Kidney (tissue), 13 donors: ENCODE measurements at regions not wholly inside any gene's neighbourhood (a gene's known extent, or its start where the extent isn't known, plus 50 kb on each side); places are given as distances from the start of the nearest gene placed in this dataset.

Experiments
- DNase-seq, 5 donors: peaks; one replicate each; pipeline ENCODE4 v3.0.0-alpha.2; 2013 to 2020
- FAIRE-seq: peaks from 2 replicates; lab custom pipeline; 2012; peaks lifted over from hg19 to GRCh38; lab: Jason Lieb, UNC
- H3K27ac ChIP-seq, 2 donors: one replicate each; pipeline ENCODE4 v1.7.0; 2013; ENCODE audit warnings: low read depth in 2 of 2, low read length in 2 of 2, inconsistent platforms in 1 of 2
- H3K27me3 ChIP-seq: one replicate; pipeline ENCODE4 v1.7.1; 2013; ENCODE audit warnings: low read length, inconsistent platforms; ENCODE audit not compliant: control insufficient read depth, insufficient read depth
- H3K36me3 ChIP-seq, 3 donors: one replicate each; pipeline versions ENCODE4 v1.7.0 to v1.7.1; 2013; ENCODE audit warnings: low read length in 3 of 3, control low read depth in 1 of 3, inconsistent platforms in 1 of 3; ENCODE audit not compliant: insufficient read depth in 3 of 3, control insufficient read depth in 2 of 3
- H3K4me1 ChIP-seq, 3 donors: one replicate each; pipeline versions ENCODE4 v1.7.0 to v1.7.1; 2013; ENCODE audit warnings: low read length in 3 of 3, inconsistent platforms in 1 of 3, low read depth in 1 of 3; ENCODE audit not compliant: control insufficient read depth in 2 of 3, insufficient read depth in 2 of 3
- H3K4me3 ChIP-seq, 3 donors: one replicate each; pipeline versions ENCODE4 v1.7.0 to v1.8.1; 2013; ENCODE audit warnings: low read length in 3 of 3, control low read depth in 1 of 3, inconsistent platforms in 1 of 3
- H3K9ac ChIP-seq, 3 donors: one replicate each; pipeline versions ENCODE4 v1.7.0 to v1.7.1; 2013; ENCODE audit warnings: low read length in 3 of 3, control low read depth in 1 of 3, inconsistent platforms in 1 of 3
- H3K9me3 ChIP-seq, 3 donors: one replicate each; pipeline versions ENCODE4 v1.7.0 to v1.7.1; 2013; ENCODE audit warnings: low read length in 3 of 3, control low read depth in 1 of 3, inconsistent platforms in 1 of 3; ENCODE audit not compliant: control insufficient read depth in 2 of 3, insufficient read depth in 1 of 3
- intact Hi-C: fragments of 100-400 bp; cut with DNase I; formaldehyde crosslinking; loops from one replicate; pipeline ENCODE4 v1.11.1; 2022
- TF ChIP-seq, protein P1 (sequence below): IDR thresholded peaks from 3 replicates; pipeline ENCODE4 v1.5.1; 2012; ENCODE audit warnings: mild to moderate bottlenecking, moderate library complexity, borderline replicate concordance; ENCODE audit not compliant: insufficient read depth; ENCODE audit errors: extremely low read depth
- donor health status: control.
- donor health status: control.
- donor health status: control.
- donor health status: control.
- donor health status: control.
- donor health status: DM: yes; HTN: yes; CAD: no.
- donor health status: Normal renal cell carcinoma (clear cell type).

DNA sequence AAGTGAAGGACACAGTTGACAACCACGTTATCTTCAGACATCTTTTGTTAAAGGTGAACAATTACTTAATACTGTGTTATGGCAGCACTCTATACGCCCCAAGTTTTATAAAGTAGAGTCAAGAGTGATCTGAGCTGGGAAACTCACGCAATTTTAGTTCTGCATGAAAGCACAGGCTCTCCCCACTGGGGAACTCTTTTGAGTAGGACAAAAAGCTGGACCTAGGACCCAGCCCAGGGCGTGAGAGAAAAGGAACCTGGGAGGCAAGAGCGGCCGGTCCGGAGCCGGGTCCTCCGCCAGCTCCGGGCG, 152.6 kb upstream of the SLC4A4 start:
- H3K36me3 ChIP-seq: no peaks in the 10 kb centered on the region
- H3K4me3 ChIP-seq: peak overlapping the region; percentile 46 to 59 (median 53)
- H3K27me3 ChIP-seq: no peaks in the 10 kb centered on the region
- H3K4me1 ChIP-seq: peaks cover 0 to 8% (median 5%) of the 10 kb centered on the region in 3 donors
- intact Hi-C loops: no loop called here
- no peaks in the 10 kb centered on the region for H3K9me3 ChIP-seq
- peak overlapping the region in 2 of 3 donors; percentile 37 to 43 for H3K9ac ChIP-seq
- no peak overlapping the region for H3K27ac ChIP-seq
- FAIRE-seq: no peak
- DNase-seq: no peak
- TF ChIP-seq, protein P1, sequence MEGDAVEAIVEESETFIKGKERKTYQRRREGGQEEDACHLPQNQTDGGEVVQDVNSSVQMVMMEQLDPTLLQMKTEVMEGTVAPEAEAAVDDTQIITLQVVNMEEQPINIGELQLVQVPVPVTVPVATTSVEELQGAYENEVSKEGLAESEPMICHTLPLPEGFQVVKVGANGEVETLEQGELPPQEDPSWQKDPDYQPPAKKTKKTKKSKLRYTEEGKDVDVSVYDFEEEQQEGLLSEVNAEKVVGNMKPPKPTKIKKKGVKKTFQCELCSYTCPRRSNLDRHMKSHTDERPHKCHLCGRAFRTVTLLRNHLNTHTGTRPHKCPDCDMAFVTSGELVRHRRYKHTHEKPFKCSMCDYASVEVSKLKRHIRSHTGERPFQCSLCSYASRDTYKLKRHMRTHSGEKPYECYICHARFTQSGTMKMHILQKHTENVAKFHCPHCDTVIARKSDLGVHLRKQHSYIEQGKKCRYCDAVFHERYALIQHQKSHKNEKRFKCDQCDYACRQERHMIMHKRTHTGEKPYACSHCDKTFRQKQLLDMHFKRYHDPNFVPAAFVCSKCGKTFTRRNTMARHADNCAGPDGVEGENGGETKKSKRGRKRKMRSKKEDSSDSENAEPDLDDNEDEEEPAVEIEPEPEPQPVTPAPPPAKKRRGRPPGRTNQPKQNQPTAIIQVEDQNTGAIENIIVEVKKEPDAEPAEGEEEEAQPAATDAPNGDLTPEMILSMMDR: no peak

DNA sequence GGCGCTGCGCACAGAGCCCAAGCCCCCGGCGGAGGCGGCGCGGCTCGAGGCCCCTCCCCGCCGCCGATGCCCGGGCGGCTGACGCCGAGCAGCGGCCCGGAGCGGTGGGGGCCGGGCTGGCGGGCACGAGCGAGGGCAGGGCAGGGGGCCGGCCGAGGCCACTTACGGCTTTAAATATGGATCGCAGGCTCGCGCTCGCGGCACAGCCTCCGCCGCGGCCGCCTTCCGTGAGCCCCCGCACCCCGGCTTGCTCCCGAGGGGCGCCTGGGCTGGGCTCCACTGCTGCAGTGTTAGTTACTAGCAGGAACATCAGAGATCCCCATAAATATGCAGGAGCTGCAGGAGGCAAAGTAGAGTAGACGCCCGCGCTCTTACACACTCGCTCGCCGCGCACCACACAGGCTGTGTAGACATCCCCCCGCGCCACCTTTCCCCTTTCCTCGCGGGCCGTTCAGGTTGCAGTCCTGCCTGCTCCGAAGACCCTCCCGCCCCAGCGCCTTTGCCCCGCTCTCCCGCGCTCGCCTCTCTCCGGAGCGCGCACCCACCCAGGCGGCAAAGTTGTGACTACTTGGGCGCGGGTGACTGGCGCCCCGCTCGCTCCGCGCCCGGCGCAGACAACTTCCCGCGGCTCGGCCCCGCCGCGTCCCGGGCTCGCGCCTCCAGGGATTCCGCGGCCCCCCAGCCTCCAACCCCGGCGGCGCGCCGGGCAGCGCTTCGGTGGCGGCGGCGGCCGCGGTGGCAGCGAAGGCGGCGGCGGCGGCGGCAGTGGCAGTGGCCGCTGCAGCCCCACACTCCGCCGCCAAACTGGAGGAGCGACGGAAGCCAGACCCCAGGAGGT, 152.0 kb upstream of the SLC4A4 start:
- intact Hi-C loops: no loop called here
- H3K27me3 ChIP-seq: no peaks in the 10 kb centered on the region
- FAIRE-seq (no peak), DNase-seq (peak; percentile 67 to 88 (median 78))
- H3K4me3 ChIP-seq: peak overlapping the region; percentile 59 to 63 (median 63)
- peak overlapping the region in 1 of 3 donors; percentile 16 for H3K9ac ChIP-seq
- H3K4me1 ChIP-seq: peaks cover 0 to 8% (median 5%) of the 10 kb centered on the region in 3 donors
- TF ChIP-seq, protein P1: no peak
- H3K27ac ChIP-seq: peak overlapping the region in 1 of 2 donors; percentile 11
- H3K9me3 ChIP-seq: no peaks in the 10 kb centered on the region
- no peaks in the 10 kb centered on the region for H3K36me3 ChIP-seq

DNA sequence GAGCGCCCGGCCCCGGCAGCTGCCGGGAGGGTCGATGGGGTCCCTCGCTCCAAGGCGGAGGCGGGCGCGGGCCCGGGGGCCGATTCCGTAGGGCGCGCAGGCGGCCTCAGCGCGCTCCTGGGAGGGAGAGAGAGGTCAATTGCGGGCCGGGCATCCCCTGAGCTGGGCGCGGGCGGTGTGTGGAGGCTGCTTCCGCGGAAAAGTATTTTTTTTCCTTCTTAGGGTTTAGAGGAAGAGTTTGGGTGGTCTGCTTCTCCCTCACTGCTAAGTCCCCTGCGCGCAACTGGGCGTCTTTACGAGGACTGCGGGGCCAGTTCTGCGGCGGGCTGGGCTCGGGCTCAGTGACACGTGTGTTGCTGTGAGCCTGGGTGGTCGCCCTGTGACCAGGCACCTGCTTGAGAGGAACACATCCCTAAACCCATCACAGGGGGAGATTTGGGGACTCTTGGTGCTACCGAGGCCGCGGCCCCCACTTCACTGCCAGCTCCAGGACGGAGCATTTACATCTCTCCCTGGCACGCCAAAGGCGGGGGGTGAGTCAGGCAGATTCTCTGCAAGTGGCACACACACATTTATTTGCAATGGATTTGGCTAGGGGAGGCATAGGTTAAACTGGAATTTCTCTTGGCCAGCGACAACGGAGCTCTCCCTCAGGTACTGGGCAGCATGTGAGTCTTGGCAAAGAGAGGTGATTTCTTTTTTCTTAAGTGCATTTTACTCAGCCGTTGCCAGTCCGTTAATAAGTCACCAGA, 151.2 kb upstream of the SLC4A4 start:
- intact Hi-C loops: no loop called here

More for the DNA sequence above, 151.2 kb upstream of the SLC4A4 start:
- H3K9me3 ChIP-seq: no peaks in the 10 kb centered on the region
- TF ChIP-seq, protein P1: no peak
- H3K36me3 ChIP-seq: no peaks in the 10 kb centered on the region
- H3K27ac ChIP-seq: peak overlapping the region in 1 of 2 donors; percentile 18
- FAIRE-seq (no peak), DNase-seq (peak; percentile 62 to 89 (median 69))
- H3K27me3 ChIP-seq: no peaks in the 10 kb centered on the region
- peak overlapping the region; percentile 54 to 71 (median 59) for H3K4me3 ChIP-seq
- H3K9ac ChIP-seq: peak overlapping the region in 2 of 3 donors; percentile 21 to 60
- H3K4me1 ChIP-seq: peaks cover 0 to 8% (median 5%) of the 10 kb centered on the region in 3 donors
